Progenitor cell of endocrine pancreas (in vitro differentiated cells): ENCODE measurements at regions not wholly inside any gene's neighbourhood (a gene's known extent, or its start where the extent isn't known, plus 50 kb on each side); places are given as distances from the start of the nearest gene placed in this dataset.

Experiments used
- DNase-seq: peaks from one replicate; pipeline ENCODE4 v3.0.0; 2021; ENCODE audit warnings: low spot score; ENCODE audit not compliant: unreplicated experiment
- H3K27ac Mint-ChIP-seq: 2 replicates; pipeline ENCODE4 v1.8.0; 2021; ENCODE audit warnings: mild to moderate bottlenecking, moderate library complexity, mixed read lengths
- H3K27me3 Mint-ChIP-seq: 2 replicates; pipeline ENCODE4 v1.8.0; 2021; ENCODE audit warnings: mixed read lengths
- H3K36me3 Mint-ChIP-seq: 2 replicates; pipeline ENCODE4 v1.8.0; 2022; ENCODE audit warnings: mixed read lengths; ENCODE audit not compliant: insufficient read depth
- H3K4me1 Mint-ChIP-seq: 2 replicates; pipeline ENCODE4 v1.8.0; 2021; ENCODE audit warnings: low read depth, mixed read lengths
- H3K4me3 Mint-ChIP-seq: 2 replicates; pipeline ENCODE4 v1.8.0; 2021; ENCODE audit warnings: low read depth, mild to moderate bottlenecking, moderate library complexity, mixed read lengths
- H3K9me3 Mint-ChIP-seq: 2 replicates; pipeline ENCODE4 v1.8.0; 2021; ENCODE audit warnings: low read depth, mixed read lengths
- CTCF ChIP-seq: fragments of 200-600 bp; sonication (generic); IDR thresholded peaks from one replicate; pipeline ENCODE4 v1.5.0; 2021; ENCODE audit warnings: antibody characterized with exemption, mild to moderate bottlenecking; ENCODE audit not compliant: unreplicated experiment

GRCh38 chr5:67409126-67409777 is 212.7 kb upstream of the CD180 start:
- H3K27me3 Mint-ChIP-seq, result no peaks in the 10 kb centered on the region
- H3K27ac Mint-ChIP-seq, result no peak overlapping the region
- TF ChIP-seq CTCF, result no peak
- no peaks in the 10 kb centered on the region for H3K9me3 Mint-ChIP-seq
- no peaks in the 10 kb centered on the region for H3K4me1 Mint-ChIP-seq
- no peak overlapping the region for H3K4me3 Mint-ChIP-seq
- no peak for DNase-seq
- no peaks in the 10 kb centered on the region for H3K36me3 Mint-ChIP-seq

- TF ChIP-seq CTCF, result no peak
- DNase-seq, result no peak
- Mint-ChIP-seq H3K9me3 (no peaks in the 10 kb centered on the region), H3K27me3 (no peaks in the 10 kb centered on the region), H3K27ac (no peak overlapping the region), H3K4me1 (no peaks in the 10 kb centered on the region), H3K36me3 (no peaks in the 10 kb centered on the region), H3K4me3 (no peak overlapping the region)
These were observed 211.4 kb upstream of the CD180 start for GRCh38 chr5:67407979-67408378.

GRCh38 chr5:67405755-67406154 is 209.2 kb upstream of the CD180 start:
- no peak overlapping the region for H3K27ac Mint-ChIP-seq
- H3K9me3 Mint-ChIP-seq, result no peaks in the 10 kb centered on the region
- TF ChIP-seq CTCF, result no peak
- no peaks in the 10 kb centered on the region for H3K36me3 Mint-ChIP-seq
- no peaks in the 10 kb centered on the region for H3K4me1 Mint-ChIP-seq
- H3K4me3 Mint-ChIP-seq, result no peak overlapping the region
- no peak for DNase-seq
- no peaks in the 10 kb centered on the region for H3K27me3 Mint-ChIP-seq

GRCh38 chr5:67405101-67405364 is 208.4 kb upstream of the CD180 start:
- no peaks in the 10 kb centered on the region for H3K27me3 Mint-ChIP-seq
- H3K27ac Mint-ChIP-seq, result no peak overlapping the region
- no peak for TF ChIP-seq CTCF
- H3K36me3 Mint-ChIP-seq, result no peaks in the 10 kb centered on the region
- no peak for DNase-seq
- no peak overlapping the region for H3K4me3 Mint-ChIP-seq
- no peaks in the 10 kb centered on the region for H3K4me1 Mint-ChIP-seq
- H3K9me3 Mint-ChIP-seq, result no peaks in the 10 kb centered on the region

- no peak overlapping the region for H3K4me3 Mint-ChIP-seq
- no peaks in the 10 kb centered on the region for H3K4me1 Mint-ChIP-seq
- no peaks in the 10 kb centered on the region for H3K36me3 Mint-ChIP-seq
- H3K27ac Mint-ChIP-seq, result no peak overlapping the region
- no peaks in the 10 kb centered on the region for H3K9me3 Mint-ChIP-seq
- no peaks in the 10 kb centered on the region for H3K27me3 Mint-ChIP-seq
- DNase-seq, result no peak
- TF ChIP-seq CTCF, result no peak
These were observed 207.9 kb upstream of the CD180 start for GRCh38 chr5:67404256-67405100.
